Gastrocnemius medialis (tissue), 4 donors: ENCODE measurements at regions not wholly inside any gene's neighbourhood (a gene's known extent, or its start where the extent isn't known, plus 50 kb on each side); places are given as distances from the start of the nearest gene placed in this dataset.

Experiments
- CTCF ChIP-seq, 5 experiments: fragments of 450-650 bp in 3 of 5; fragments of 200-600 bp in 2 of 5; sonication (generic) in 2 of 5; IDR thresholded peaks in 4 of 5; conservative IDR thresholded peaks in 1 of 5; 1 replicate in 4 of 5; 2 replicates in 1 of 5; pipeline ENCODE4 v1.5.1; 2016 to 2019; ENCODE audit warnings: antibody characterized with exemption in 5 of 5, mild to moderate bottlenecking in 3 of 5, moderate library complexity in 3 of 5
- POLR2A ChIP-seq, 2 donors: fragments of 450-650 bp; IDR thresholded peaks; one replicate each; pipeline ENCODE4 v1.6.1; 2017; ENCODE audit warnings: antibody characterized with exemption in 2 of 2, mild to moderate bottlenecking in 2 of 2, moderate library complexity in 2 of 2

GRCh38 chr6:169157197-169158148, 96.2 kb downstream of the THBS2 start:
- TF ChIP-seq CTCF (IDR thresholded peaks at IDR 0.05 in 4 of 5, conservative IDR thresholded peaks at IDR 0.05 in 1 of 5) (no peak), POLR2A (IDR thresholded peaks at IDR 0.05) (no peak)
